ENCODE measurements at regions not wholly inside any gene's neighbourhood (a gene's known extent, or its start where the extent isn't known, plus 50 kb on each side); places are given as distances from the start of the nearest gene placed in this dataset.

- TF ChIP-seq POLR2AphosphoS5 (IDR thresholded peaks at IDR 0.05; ENCODE audit: low read depth, low read length), result no peak
- TF ChIP-seq CTCF (IDR thresholded peaks at IDR 0.05), result no peak
- TF ChIP-seq YY1 (IDR thresholded peaks at IDR 0.05; ENCODE audit: low read depth), result no peak
- TF ChIP-seq GABPA (IDR thresholded peaks at IDR 0.05; ENCODE audit: low read depth), result no peak
- TF ChIP-seq SMC3 (IDR thresholded peaks at IDR 0.05; ENCODE audit: low read depth, low read length), result no peak
- no peak for TF ChIP-seq REST (IDR thresholded peaks at IDR 0.05; ENCODE audit: low read depth, low read length)
- TF ChIP-seq RFX5 (IDR thresholded peaks at IDR 0.05; ENCODE audit: low read length), result no peak
- no peak for TF ChIP-seq EP300 (IDR thresholded peaks at IDR 0.05; ENCODE audit: borderline replicate concordance in 1 of 2, low read depth in 1 of 2, low read length in 1 of 2)
- TF ChIP-seq USF2 (IDR thresholded peaks at IDR 0.05; ENCODE audit: borderline replicate concordance, low read depth, low read length), result no peak
- TF ChIP-seq MAX (IDR thresholded peaks at IDR 0.05; ENCODE audit: low read depth), result no peak
- no peak for TF ChIP-seq USF1 (IDR thresholded peaks at IDR 0.05; ENCODE audit: borderline replicate concordance, low read depth)
- no peak for TF ChIP-seq ZBTB33 (IDR thresholded peaks at IDR 0.05; ENCODE audit: borderline replicate concordance, low read depth)
These were observed 57.9 kb upstream of the DACT2 start for GRCh38 chr6:168377484-168377855.
